GM23338 (cell line): ENCODE measurements at regions not wholly inside any gene's neighbourhood (a gene's known extent, or its start where the extent isn't known, plus 50 kb on each side); places are given as distances from the start of the nearest gene placed in this dataset.

Source experiments
- ATAC-seq: fragments of 200-7000 bp; cut with Tn5 transposase; 3 replicates; pipeline ENCODE4 v1.9.1; 2020
- DNase-seq: peaks from one replicate; pipeline ENCODE4 v3.0.0-alpha.2; 2015; ENCODE audit warnings: low spot score
- H2AFZ ChIP-seq: fragments of 200-600 bp; sonication (generic); 2 replicates; pipeline ENCODE4 v1.8.0; 2016; ENCODE audit warnings: antibody characterized with exemption, mild to moderate bottlenecking, moderate library complexity
- H3F3A ChIP-seq: fragments of 200-600 bp; sonication (generic); replicated peaks from 2 replicates; pipeline ENCODE4 v1.8.0; 2017; ENCODE audit warnings: antibody characterized with exemption, mixed run types, low read depth
- H3K27ac ChIP-seq: fragments of 200-600 bp; sonication (generic); 2 replicates; pipeline ENCODE4 v1.6.1; 2016; ENCODE audit warnings: low read depth
- H3K27me3 ChIP-seq: fragments of 200-600 bp; sonication (generic); 2 replicates; pipeline ENCODE4 v1.8.0; 2016; ENCODE audit warnings: mild to moderate bottlenecking, mixed run types, moderate library complexity; ENCODE audit not compliant: insufficient read depth
- H3K36me3 ChIP-seq: fragments of 200-600 bp; sonication (generic); 2 replicates; pipeline ENCODE4 v1.8.0; 2016; ENCODE audit warnings: mild to moderate bottlenecking; ENCODE audit not compliant: insufficient read depth
- H3K4me1 ChIP-seq: fragments of 200-600 bp; sonication (generic); 2 replicates; pipeline ENCODE4 v1.8.0; 2016; ENCODE audit warnings: mild to moderate bottlenecking, moderate library complexity; ENCODE audit not compliant: insufficient read depth
- H3K4me2 ChIP-seq: fragments of 200-600 bp; sonication (generic); 2 replicates; pipeline ENCODE4 v1.7.1; 2017; ENCODE audit warnings: mixed run types
- H3K4me3 ChIP-seq: fragments of 200-600 bp; sonication (generic); 2 replicates; pipeline ENCODE4 v1.6.1; 2016; ENCODE audit warnings: mixed run types
- H3K79me2 ChIP-seq: fragments of 200-600 bp; sonication (generic); replicated peaks from 2 replicates; pipeline ENCODE4 v1.8.0; 2017; ENCODE audit warnings: mild to moderate bottlenecking; ENCODE audit not compliant: insufficient read depth
- H3K9me2 ChIP-seq: fragments of 200-600 bp; sonication (generic); 2 replicates; pipeline ENCODE4 v1.8.0; 2017; ENCODE audit not compliant: insufficient read depth
- H4K20me1 ChIP-seq: fragments of 200-600 bp; sonication (generic); replicated peaks from 2 replicates; pipeline ENCODE4 v1.8.0; 2017; ENCODE audit warnings: mild to moderate bottlenecking; ENCODE audit not compliant: insufficient read depth
- H3K27ac Mint-ChIP-seq: 2 replicates; pipeline ENCODE4 v1.8.0; 2020; ENCODE audit warnings: inconsistent platforms, mild to moderate bottlenecking, moderate library complexity, mixed read lengths
- H3K27me3 Mint-ChIP-seq: 3 replicates; pipeline ENCODE4 v1.8.0; 2022; ENCODE audit warnings: low read depth, mild to moderate bottlenecking, moderate library complexity, mixed read lengths, inconsistent platforms; ENCODE audit not compliant: insufficient read depth, poor library complexity
- H3K36me3 Mint-ChIP-seq: 3 replicates; pipeline ENCODE4 v1.8.0; 2021; ENCODE audit warnings: low read depth, mild to moderate bottlenecking, inconsistent platforms, moderate library complexity, mixed read lengths
- H3K4me1 Mint-ChIP-seq: 3 replicates; pipeline ENCODE4 v1.8.0; 2020; ENCODE audit warnings: mild to moderate bottlenecking, inconsistent platforms, mixed read lengths
- H3K4me3 Mint-ChIP-seq: 3 replicates; pipeline ENCODE4 v1.8.0; 2021; ENCODE audit warnings: moderate library complexity, mild to moderate bottlenecking, inconsistent platforms, mixed read lengths
- H3K9me3 Mint-ChIP-seq: 3 replicates; pipeline ENCODE4 v1.8.0; 2020; ENCODE audit warnings: moderate library complexity, mild to moderate bottlenecking, inconsistent platforms, mixed read lengths
- ETS1 ChIP-seq: IDR thresholded peaks from 2 replicates; pipeline ENCODE4 v1.6.1; 2016; ENCODE audit warnings: antibody characterized with exemption
- EZH2 ChIP-seq: fragments of 200-600 bp; sonication (generic); IDR thresholded peaks from one replicate; pipeline ENCODE4 v1.8.0; 2017; ENCODE audit warnings: antibody characterized with exemption, mild to moderate bottlenecking, low read depth; ENCODE audit not compliant: unreplicated experiment
- EZH2phosphoT487 ChIP-seq: fragments of 200-600 bp; sonication (generic); IDR thresholded peaks from one replicate; pipeline ENCODE4 v1.8.1; 2018; ENCODE audit warnings: antibody characterized with exemption; ENCODE audit not compliant: unreplicated experiment
- JUNB ChIP-seq: IDR thresholded peaks from one replicate; pipeline ENCODE4 v1.6.1; 2016; ENCODE audit warnings: antibody characterized with exemption; ENCODE audit not compliant: unreplicated experiment
- NANOG ChIP-seq: IDR thresholded peaks from 2 replicates; pipeline ENCODE4 v1.6.1; 2016; ENCODE audit warnings: antibody characterized with exemption, borderline replicate concordance
- POLR2AphosphoS5 ChIP-seq: IDR thresholded peaks from 2 replicates; pipeline ENCODE4 v1.6.1; 2016; ENCODE audit warnings: antibody characterized with exemption, low read depth
- REST ChIP-seq: IDR thresholded peaks from one replicate; pipeline ENCODE4 v1.6.1; 2018; ENCODE audit warnings: antibody characterized with exemption; ENCODE audit not compliant: unreplicated experiment
- STAT1 ChIP-seq: IDR thresholded peaks from one replicate; pipeline ENCODE4 v1.6.1; 2016; ENCODE audit warnings: antibody characterized with exemption; ENCODE audit not compliant: unreplicated experiment
- ZNF114 ChIP-seq: fragments of 250-450 bp; sonication (Bioruptor Pico); IDR thresholded peaks from 2 replicates; pipeline ENCODE4 v1.5.0; 2020; ENCODE audit warnings: mild to moderate bottlenecking, moderate library complexity
- TF ChIP-seq, protein P1 (sequence below): fragments of 250-450 bp; sonication (Bioruptor Pico); IDR thresholded peaks from 2 replicates; pipeline ENCODE4 v1.5.0; 2020; ENCODE audit warnings: mild to moderate bottlenecking, moderate library complexity
- TF ChIP-seq, protein P2 (sequence below), 2 experiments: fragments of 200-600 bp in 1 of 2; sonication (generic) in 1 of 2; conservative IDR thresholded peaks; 2 replicates each; pipeline versions ENCODE4 v1.5.1 to v1.6.1; 2016 to 2017; ENCODE audit warnings: antibody characterized with exemption in 2 of 2, low read depth in 2 of 2, mild to moderate bottlenecking in 2 of 2, moderate library complexity in 1 of 2

GRCh38 chr6:66599541-66599940 lies 892.5 kb upstream of the EYS start (continued):
- TF ChIP-seq, protein P1, sequence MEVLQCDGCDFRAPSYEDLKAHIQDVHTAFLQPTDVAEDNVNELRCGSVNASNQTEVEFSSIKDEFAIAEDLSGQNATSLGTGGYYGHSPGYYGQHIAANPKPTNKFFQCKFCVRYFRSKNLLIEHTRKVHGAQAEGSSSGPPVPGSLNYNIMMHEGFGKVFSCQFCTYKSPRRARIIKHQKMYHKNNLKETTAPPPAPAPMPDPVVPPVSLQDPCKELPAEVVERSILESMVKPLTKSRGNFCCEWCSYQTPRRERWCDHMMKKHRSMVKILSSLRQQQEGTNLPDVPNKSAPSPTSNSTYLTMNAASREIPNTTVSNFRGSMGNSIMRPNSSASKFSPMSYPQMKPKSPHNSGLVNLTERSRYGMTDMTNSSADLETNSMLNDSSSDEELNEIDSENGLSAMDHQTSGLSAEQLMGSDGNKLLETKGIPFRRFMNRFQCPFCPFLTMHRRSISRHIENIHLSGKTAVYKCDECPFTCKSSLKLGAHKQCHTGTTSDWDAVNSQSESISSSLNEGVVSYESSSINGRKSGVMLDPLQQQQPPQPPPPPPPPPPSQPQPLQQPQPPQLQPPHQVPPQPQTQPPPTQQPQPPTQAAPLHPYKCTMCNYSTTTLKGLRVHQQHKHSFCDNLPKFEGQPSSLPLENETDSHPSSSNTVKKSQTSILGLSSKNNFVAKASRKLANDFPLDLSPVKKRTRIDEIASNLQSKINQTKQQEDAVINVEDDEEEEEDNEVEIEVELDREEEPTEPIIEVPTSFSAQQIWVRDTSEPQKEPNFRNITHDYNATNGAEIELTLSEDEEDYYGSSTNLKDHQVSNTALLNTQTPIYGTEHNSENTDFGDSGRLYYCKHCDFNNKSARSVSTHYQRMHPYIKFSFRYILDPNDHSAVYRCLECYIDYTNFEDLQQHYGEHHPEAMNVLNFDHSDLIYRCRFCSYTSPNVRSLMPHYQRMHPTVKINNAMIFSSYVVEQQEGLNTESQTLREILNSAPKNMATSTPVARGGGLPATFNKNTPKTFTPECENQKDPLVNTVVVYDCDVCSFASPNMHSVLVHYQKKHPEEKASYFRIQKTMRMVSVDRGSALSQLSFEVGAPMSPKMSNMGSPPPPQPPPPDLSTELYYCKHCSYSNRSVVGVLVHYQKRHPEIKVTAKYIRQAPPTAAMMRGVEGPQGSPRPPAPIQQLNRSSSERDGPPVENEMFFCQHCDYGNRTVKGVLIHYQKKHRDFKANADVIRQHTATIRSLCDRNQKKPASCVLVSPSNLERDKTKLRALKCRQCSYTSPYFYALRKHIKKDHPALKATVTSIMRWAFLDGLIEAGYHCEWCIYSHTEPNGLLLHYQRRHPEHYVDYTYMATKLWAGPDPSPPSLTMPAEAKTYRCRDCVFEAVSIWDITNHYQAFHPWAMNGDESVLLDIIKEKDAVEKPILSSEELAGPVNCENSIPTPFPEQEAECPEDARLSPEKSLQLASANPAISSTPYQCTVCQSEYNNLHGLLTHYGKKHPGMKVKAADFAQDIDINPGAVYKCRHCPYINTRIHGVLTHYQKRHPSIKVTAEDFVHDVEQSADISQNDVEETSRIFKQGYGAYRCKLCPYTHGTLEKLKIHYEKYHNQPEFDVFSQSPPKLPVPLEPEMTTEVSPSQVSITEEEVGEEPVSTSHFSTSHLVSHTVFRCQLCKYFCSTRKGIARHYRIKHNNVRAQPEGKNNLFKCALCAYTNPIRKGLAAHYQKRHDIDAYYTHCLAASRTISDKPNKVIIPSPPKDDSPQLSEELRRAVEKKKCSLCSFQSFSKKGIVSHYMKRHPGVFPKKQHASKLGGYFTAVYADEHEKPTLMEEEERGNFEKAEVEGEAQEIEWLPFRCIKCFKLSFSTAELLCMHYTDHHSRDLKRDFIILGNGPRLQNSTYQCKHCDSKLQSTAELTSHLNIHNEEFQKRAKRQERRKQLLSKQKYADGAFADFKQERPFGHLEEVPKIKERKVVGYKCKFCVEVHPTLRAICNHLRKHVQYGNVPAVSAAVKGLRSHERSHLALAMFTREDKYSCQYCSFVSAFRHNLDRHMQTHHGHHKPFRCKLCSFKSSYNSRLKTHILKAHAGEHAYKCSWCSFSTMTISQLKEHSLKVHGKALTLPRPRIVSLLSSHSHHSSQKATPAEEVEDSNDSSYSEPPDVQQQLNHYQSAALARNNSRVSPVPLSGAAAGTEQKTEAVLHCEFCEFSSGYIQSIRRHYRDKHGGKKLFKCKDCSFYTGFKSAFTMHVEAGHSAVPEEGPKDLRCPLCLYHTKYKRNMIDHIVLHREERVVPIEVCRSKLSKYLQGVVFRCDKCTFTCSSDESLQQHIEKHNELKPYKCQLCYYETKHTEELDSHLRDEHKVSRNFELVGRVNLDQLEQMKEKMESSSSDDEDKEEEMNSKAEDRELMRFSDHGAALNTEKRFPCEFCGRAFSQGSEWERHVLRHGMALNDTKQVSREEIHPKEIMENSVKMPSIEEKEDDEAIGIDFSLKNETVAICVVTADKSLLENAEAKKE = no peak
- no peak for TF ChIP-seq EZH2phosphoT487
- TF ChIP-seq NANOG = no peak
- no peak for TF ChIP-seq ZNF114 (CRISPR knock-in tag)
- TF ChIP-seq REST = no peak
- no peak for TF ChIP-seq STAT1
- TF ChIP-seq POLR2AphosphoS5 = no peak

GRCh38 chr6:66578362-66578761 lies 871.3 kb upstream of the EYS start:
- no peak overlapping the region for H3K27ac ChIP-seq
- no peaks in the 10 kb centered on the region for H3K79me2 ChIP-seq
- H3K4me1 ChIP-seq = no peaks in the 10 kb centered on the region
- no peaks in the 10 kb centered on the region for H4K20me1 ChIP-seq
- no peaks in the 10 kb centered on the region; the same call in 1 of the 2 replicates for H3K9me2 ChIP-seq
- ATAC-seq = no peak
- no peak overlapping the region for H3K4me3 ChIP-seq
- DNase-seq = no peak
- H3K4me2 ChIP-seq = no peak overlapping the region
- no peaks in the 10 kb centered on the region for H3K27me3 ChIP-seq
- Mint-ChIP-seq H3K27me3 (no peaks in the 10 kb centered on the region), H3K4me1 (no peaks in the 10 kb centered on the region), H3K36me3 (no peaks in the 10 kb centered on the region), H3K9me3 (peaks cover 3% of the 10 kb centered on the region; the same call in 1 of the 3 replicates), H3K4me3 (no peak overlapping the region), H3K27ac (no peak overlapping the region)
- H3K36me3 ChIP-seq = no peaks in the 10 kb centered on the region
- H3F3A ChIP-seq = no peaks in the 10 kb centered on the region
- no peak overlapping the region for H2AFZ ChIP-seq
- TF ChIP-seq, protein P2, sequence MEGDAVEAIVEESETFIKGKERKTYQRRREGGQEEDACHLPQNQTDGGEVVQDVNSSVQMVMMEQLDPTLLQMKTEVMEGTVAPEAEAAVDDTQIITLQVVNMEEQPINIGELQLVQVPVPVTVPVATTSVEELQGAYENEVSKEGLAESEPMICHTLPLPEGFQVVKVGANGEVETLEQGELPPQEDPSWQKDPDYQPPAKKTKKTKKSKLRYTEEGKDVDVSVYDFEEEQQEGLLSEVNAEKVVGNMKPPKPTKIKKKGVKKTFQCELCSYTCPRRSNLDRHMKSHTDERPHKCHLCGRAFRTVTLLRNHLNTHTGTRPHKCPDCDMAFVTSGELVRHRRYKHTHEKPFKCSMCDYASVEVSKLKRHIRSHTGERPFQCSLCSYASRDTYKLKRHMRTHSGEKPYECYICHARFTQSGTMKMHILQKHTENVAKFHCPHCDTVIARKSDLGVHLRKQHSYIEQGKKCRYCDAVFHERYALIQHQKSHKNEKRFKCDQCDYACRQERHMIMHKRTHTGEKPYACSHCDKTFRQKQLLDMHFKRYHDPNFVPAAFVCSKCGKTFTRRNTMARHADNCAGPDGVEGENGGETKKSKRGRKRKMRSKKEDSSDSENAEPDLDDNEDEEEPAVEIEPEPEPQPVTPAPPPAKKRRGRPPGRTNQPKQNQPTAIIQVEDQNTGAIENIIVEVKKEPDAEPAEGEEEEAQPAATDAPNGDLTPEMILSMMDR (conservative IDR thresholded peaks at IDR 0.05; ENCODE audit: low read depth in 2 of 2) = no peak
- no peak for TF ChIP-seq ETS1
- TF ChIP-seq STAT1 = no peak
- TF ChIP-seq JUNB = no peak
- no peak for TF ChIP-seq EZH2
